GM20000 (cell line): ENCODE measurements at regions not wholly inside any gene's neighbourhood (a gene's known extent, or its start where the extent isn't known, plus 50 kb on each side); places are given as distances from the start of the nearest gene placed in this dataset.

Experiments used
- DNase-seq: peaks from one replicate; pipeline ENCODE4 v3.0.0; 2012; ENCODE audit warnings: low spot score
- CTCF ChIP-seq: IDR thresholded peaks from 2 replicates; pipeline ENCODE4 v1.5.1; 2012; ENCODE audit warnings: mild to moderate bottlenecking, control low read depth; ENCODE audit errors: extremely low read depth, missing control alignments

GRCh38 chr9:13397220-13397619 is 117.7 kb upstream of the MPDZ start:
- TF ChIP-seq CTCF = no peak
- DNase-seq = no peak

- DNase-seq = no peak
- TF ChIP-seq CTCF = no peak
Measured at GRCh38 chr9:13396418-13396817, 116.9 kb upstream of the MPDZ start.

GRCh38 chr9:13395156-13395555 is 115.7 kb upstream of the MPDZ start:
- TF ChIP-seq CTCF = no peak
- no peak for DNase-seq

- DNase-seq = no peak
- TF ChIP-seq CTCF = no peak
Measured at GRCh38 chr9:13388157-13388556, 108.7 kb upstream of the MPDZ start.

GRCh38 chr9:13387734-13388067 is 108.2 kb upstream of the MPDZ start:
- DNase-seq = no peak
- no peak for TF ChIP-seq CTCF

- DNase-seq = no peak
- no peak for TF ChIP-seq CTCF
Measured at GRCh38 chr9:13386935-13387733, 107.6 kb upstream of the MPDZ start.

- no peak for DNase-seq
- TF ChIP-seq CTCF = no peak
Measured at GRCh38 chr9:13386316-13386715, 106.8 kb upstream of the MPDZ start.
